Astrocyte of the spinal cord (primary cell): ENCODE measurements at regions not wholly inside any gene's neighbourhood (a gene's known extent, or its start where the extent isn't known, plus 50 kb on each side); places are given as distances from the start of the nearest gene placed in this dataset.

ENCODE experiments used
- DNase-seq: peaks from one replicate; pipeline ENCODE4 v3.0.0; 2011; ENCODE audit warnings: low read depth, low spot score
- H3K4me3 ChIP-seq: 2 replicates; pipeline ENCODE4 v1.5.1; 2011; ENCODE audit warnings: low read depth, mild to moderate bottlenecking, low read length, moderate library complexity
- CTCF ChIP-seq: IDR thresholded peaks from 2 replicates; pipeline ENCODE4 v1.5.1; 2012; ENCODE audit warnings: low read depth, mild to moderate bottlenecking, low read length, inconsistent platforms
- in situ Hi-C: cut with HindIII; loops from 2 replicates; pipeline ENCODE4 v1.10.0; 2017; ENCODE audit warnings: low sequenced_read_pairs

DNA sequence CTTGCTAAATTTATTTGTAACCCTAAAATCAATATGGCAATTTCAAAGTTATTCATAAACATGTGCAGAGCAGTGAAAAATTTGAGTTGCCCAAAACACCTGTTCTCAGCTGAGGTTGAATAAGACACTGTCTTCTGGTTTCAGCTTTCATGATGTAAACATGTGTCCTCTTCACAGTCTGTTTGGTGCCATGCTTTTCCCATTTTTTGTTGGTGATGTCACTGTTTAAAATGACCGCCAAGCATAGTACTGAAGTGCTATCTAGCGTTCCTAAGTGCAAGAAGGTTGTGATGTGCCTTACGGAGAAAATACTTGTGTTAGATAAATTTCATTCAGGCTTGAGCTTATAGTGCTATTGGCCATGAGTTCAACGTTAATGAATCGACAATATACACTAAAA is 580.8 kb downstream of the ACTL7B start:
- in situ Hi-C loops: no loop called here
- no peak for DNase-seq

GRCh38 chr9:108273988-108274387 is 581.8 kb downstream of the ACTL7B start:
- in situ Hi-C loops: no loop called here
- no peak for TF ChIP-seq CTCF
- DNase-seq: no peak
- no peak overlapping the region for H3K4me3 ChIP-seq

More for the DNA sequence above, 580.8 kb downstream of the ACTL7B start:
- H3K4me3 ChIP-seq: no peak overlapping the region
- no peak for TF ChIP-seq CTCF

GRCh38 chr9:108272349-108272899 is 583.4 kb downstream of the ACTL7B start:
- in situ Hi-C loops: no loop called here
- peak; percentile 61 for TF ChIP-seq CTCF
- peak; percentile 65 for DNase-seq
- peak overlapping the region; percentile 16 for H3K4me3 ChIP-seq

DNA sequence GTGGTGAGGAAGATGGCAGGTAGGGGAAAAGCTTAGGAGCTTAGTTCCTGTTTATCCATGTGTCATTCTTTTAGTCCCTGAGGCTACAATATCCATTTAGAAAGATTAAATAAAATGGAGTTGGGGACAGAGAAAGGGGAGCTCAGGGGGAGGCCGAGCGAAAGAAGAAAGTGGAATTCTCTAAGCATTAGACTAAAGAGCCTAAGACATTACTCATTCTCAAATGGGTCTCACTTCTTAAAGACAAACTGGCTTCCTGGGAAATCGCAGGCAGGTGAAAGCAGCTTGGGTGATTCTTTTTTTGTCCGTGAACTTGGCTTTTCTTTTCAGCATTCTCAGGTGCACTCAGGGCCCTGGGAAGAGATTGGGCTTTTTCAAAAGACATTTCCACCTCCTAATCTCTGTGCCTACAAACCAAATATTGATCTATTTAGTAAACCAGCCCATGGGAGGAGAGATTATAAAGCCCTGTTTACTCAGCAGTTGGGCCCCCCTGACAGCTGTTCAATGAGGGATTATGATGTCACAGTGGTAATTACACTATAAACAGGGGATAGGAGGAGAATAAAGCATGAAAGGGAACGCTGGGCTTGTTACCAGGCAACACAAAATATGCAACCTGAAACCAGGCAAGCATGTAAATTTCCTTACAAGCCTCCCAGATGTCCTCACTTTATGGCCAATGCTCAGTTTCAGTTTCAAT is 584.0 kb downstream of the ACTL7B start:
- no peak for TF ChIP-seq CTCF
- H3K4me3 ChIP-seq: peak overlapping the region; percentile 16
- DNase-seq: peak; percentile 89
- in situ Hi-C loops: no loop called here

- no peak overlapping the region for H3K4me3 ChIP-seq
- TF ChIP-seq CTCF: no peak
- no peak for DNase-seq
- in situ Hi-C loops: no loop called here
Observed at GRCh38 chr9:108271236-108271635, 584.5 kb downstream of the ACTL7B start.

- no peak for TF ChIP-seq CTCF
- H3K4me3 ChIP-seq: no peak overlapping the region
- no peak for DNase-seq
- in situ Hi-C loops: no loop called here
Observed at GRCh38 chr9:108270561-108270960, 585.2 kb downstream of the ACTL7B start.
